SK-N-SH treated with all-trans-retinoic acid at 6 μM for 48 hours (cell line): ENCODE measurements at regions not wholly inside any gene's neighbourhood (a gene's known extent, or its start where the extent isn't known, plus 50 kb on each side); places are given as distances from the start of the nearest gene placed in this dataset.

Experiments
- ATAC-seq: fragments of 200-7000 bp; cut with Tn5 transposase; 3 replicates; pipeline ENCODE4 v1.9.1; 2020; ENCODE audit warnings: mild to moderate bottlenecking, moderate library complexity
- ARNTL ChIP-seq: fragments of 450-650 bp; formaldehyde crosslinking; IDR thresholded peaks from 2 replicates; pipeline ENCODE4 v1.5.0; 2020; ENCODE audit warnings: low read depth, mild to moderate bottlenecking, moderate library complexity, borderline replicate concordance
- BACH2 ChIP-seq: fragments of 250-450 bp; sonication (Bioruptor Pico); IDR thresholded peaks from 2 replicates; pipeline ENCODE4 v1.9.0; 2021; ENCODE audit warnings: mild to moderate bottlenecking, borderline replicate concordance
- CSDC2 ChIP-seq: fragments of 250-450 bp; sonication (Bioruptor Pico); IDR thresholded peaks from 2 replicates; pipeline ENCODE4 v1.5.0; 2020; ENCODE audit warnings: mild to moderate bottlenecking, moderate library complexity
- ESRRG ChIP-seq: fragments of 250-450 bp; sonication (Bioruptor Pico); IDR thresholded peaks from 2 replicates; pipeline ENCODE4 v1.6.1; 2021; ENCODE audit warnings: mild to moderate bottlenecking
- GLIS3 ChIP-seq: fragments of 250-450 bp; sonication (Bioruptor Pico); IDR thresholded peaks from 2 replicates; pipeline ENCODE4 v1.5.0; 2020; ENCODE audit warnings: mild to moderate bottlenecking, moderate library complexity
- ISL1 ChIP-seq: fragments of 250-450 bp; sonication (Bioruptor Pico); IDR thresholded peaks from 2 replicates; pipeline ENCODE4 v2.1.2; 2022; ENCODE audit warnings: mild to moderate bottlenecking, moderate library complexity
- OSR1 ChIP-seq: fragments of 250-450 bp; sonication (Bioruptor Pico); IDR thresholded peaks from 2 replicates; pipeline ENCODE4 v1.8.0; 2022; ENCODE audit warnings: moderate library complexity, mild to moderate bottlenecking, inconsistent platforms
- PPARA ChIP-seq: fragments of 250-450 bp; sonication (Bioruptor Pico); IDR thresholded peaks from 2 replicates; pipeline ENCODE4 v1.5.0; 2020; ENCODE audit warnings: mild to moderate bottlenecking, borderline replicate concordance
- RARB ChIP-seq: fragments of 250-450 bp; sonication (Bioruptor Pico); IDR thresholded peaks from 2 replicates; pipeline ENCODE4 v1.8.0; 2021; ENCODE audit warnings: mild to moderate bottlenecking, moderate library complexity
- SNAI2 ChIP-seq: fragments of 250-450 bp; sonication (Bioruptor Pico); IDR thresholded peaks from 2 replicates; pipeline ENCODE4 v1.5.0; 2020; ENCODE audit warnings: mild to moderate bottlenecking, moderate library complexity
- TCF4 ChIP-seq: fragments of 250-450 bp; sonication (Bioruptor Pico); IDR thresholded peaks from 2 replicates; pipeline ENCODE4 v1.8.0; 2021; ENCODE audit warnings: mild to moderate bottlenecking, moderate library complexity, borderline replicate concordance
- TOX ChIP-seq: fragments of 250-450 bp; sonication (Bioruptor Pico); IDR thresholded peaks from 2 replicates; pipeline ENCODE4 v1.8.0; 2021; ENCODE audit warnings: mild to moderate bottlenecking, moderate library complexity, borderline replicate concordance
- ZC3H10 ChIP-seq: fragments of 250-450 bp; sonication (Bioruptor Pico); IDR thresholded peaks from 2 replicates; pipeline ENCODE4 v1.5.1; 2021; ENCODE audit warnings: mild to moderate bottlenecking, moderate library complexity
- ZFP3 ChIP-seq: fragments of 250-450 bp; sonication (Bioruptor Pico); IDR thresholded peaks from 2 replicates; pipeline ENCODE4 v1.5.0; 2020; ENCODE audit warnings: mild to moderate bottlenecking, moderate library complexity
- ZFP30 ChIP-seq: fragments of 450-650 bp; formaldehyde crosslinking; IDR thresholded peaks from 2 replicates; pipeline ENCODE4 v1.5.0; 2022; ENCODE audit warnings: mild to moderate bottlenecking, moderate library complexity
- ZNF565 ChIP-seq: fragments of 450-650 bp; formaldehyde crosslinking; conservative IDR thresholded peaks from 2 replicates; pipeline ENCODE4 v1.5.0; 2020; ENCODE audit warnings: low read depth, mild to moderate bottlenecking, moderate library complexity
- ZNF70 ChIP-seq: fragments of 450-650 bp; formaldehyde crosslinking; IDR thresholded peaks from 2 replicates; pipeline ENCODE4 v1.5.0; 2020; ENCODE audit warnings: mild to moderate bottlenecking, moderate library complexity
- ZNF8 ChIP-seq: fragments of 450-650 bp; formaldehyde crosslinking; IDR thresholded peaks from 2 replicates; pipeline ENCODE4 v1.5.0; 2020; ENCODE audit warnings: mild to moderate bottlenecking, moderate library complexity
- TF ChIP-seq, protein P1 (sequence below): fragments of 250-450 bp; sonication (Bioruptor Pico); IDR thresholded peaks from 2 replicates; pipeline ENCODE4 v1.8.0; 2020; ENCODE audit warnings: mild to moderate bottlenecking, moderate library complexity, borderline replicate concordance
- TF ChIP-seq, protein P2 (sequence below): fragments of 250-450 bp; sonication (Bioruptor Pico); IDR thresholded peaks from 2 replicates; pipeline ENCODE4 v1.5.1; 2021; ENCODE audit warnings: mild to moderate bottlenecking, moderate library complexity
- TF ChIP-seq, protein P3 (sequence below): fragments of 250-450 bp; sonication (Bioruptor Pico); IDR thresholded peaks from 2 replicates; pipeline ENCODE4 v1.5.1; 2020; ENCODE audit warnings: low read depth, mild to moderate bottlenecking, moderate library complexity
- TF ChIP-seq, protein P4 (sequence below): fragments of 250-450 bp; sonication (Bioruptor Pico); IDR thresholded peaks from 2 replicates; pipeline ENCODE4 v1.5.0; 2020; ENCODE audit warnings: mild to moderate bottlenecking, moderate library complexity
- TF ChIP-seq, protein P5 (sequence below): fragments of 250-450 bp; sonication (Bioruptor Pico); IDR thresholded peaks from 2 replicates; pipeline ENCODE4 v1.8.0; 2021; ENCODE audit warnings: low read depth, mild to moderate bottlenecking, moderate library complexity, borderline replicate concordance

DNA sequence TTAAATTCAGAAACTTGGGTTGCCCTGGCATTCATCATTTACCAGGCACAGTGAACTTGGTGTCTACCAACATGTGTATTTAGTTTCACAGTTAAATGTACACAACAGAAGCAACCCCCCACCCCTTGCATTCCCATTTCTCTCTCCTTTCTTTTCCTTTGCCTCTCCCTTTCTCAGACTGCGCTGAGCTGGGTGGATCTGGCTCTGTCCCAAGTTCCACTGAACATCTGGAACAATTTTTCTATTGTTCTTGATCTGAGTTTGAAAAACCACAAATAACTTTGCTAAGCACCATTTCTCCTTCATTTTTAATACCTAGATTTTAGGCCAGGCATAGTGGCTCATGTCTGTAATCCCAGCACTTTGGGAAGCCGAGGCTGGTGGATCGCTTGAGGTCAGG lies 242.2 kb downstream of the ABHD5 start:
- TF ChIP-seq, protein P1, sequence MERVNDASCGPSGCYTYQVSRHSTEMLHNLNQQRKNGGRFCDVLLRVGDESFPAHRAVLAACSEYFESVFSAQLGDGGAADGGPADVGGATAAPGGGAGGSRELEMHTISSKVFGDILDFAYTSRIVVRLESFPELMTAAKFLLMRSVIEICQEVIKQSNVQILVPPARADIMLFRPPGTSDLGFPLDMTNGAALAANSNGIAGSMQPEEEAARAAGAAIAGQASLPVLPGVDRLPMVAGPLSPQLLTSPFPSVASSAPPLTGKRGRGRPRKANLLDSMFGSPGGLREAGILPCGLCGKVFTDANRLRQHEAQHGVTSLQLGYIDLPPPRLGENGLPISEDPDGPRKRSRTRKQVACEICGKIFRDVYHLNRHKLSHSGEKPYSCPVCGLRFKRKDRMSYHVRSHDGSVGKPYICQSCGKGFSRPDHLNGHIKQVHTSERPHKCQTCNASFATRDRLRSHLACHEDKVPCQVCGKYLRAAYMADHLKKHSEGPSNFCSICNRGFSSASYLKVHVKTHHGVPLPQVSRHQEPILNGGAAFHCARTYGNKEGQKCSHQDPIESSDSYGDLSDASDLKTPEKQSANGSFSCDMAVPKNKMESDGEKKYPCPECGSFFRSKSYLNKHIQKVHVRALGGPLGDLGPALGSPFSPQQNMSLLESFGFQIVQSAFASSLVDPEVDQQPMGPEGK (CRISPR knock-in tag) = no peak
- TF ChIP-seq ZNF8 (CRISPR knock-in tag) = no peak
- TF ChIP-seq PPARA = no peak
- no peak for TF ChIP-seq ZFP3 (CRISPR knock-in tag)
- TF ChIP-seq ISL1 = no peak
- TF ChIP-seq ESRRG (CRISPR knock-in tag) = no peak
- TF ChIP-seq ZNF565 (CRISPR knock-in tag) = no peak
- no peak for TF ChIP-seq ZNF70 (CRISPR knock-in tag)
- no peak for TF ChIP-seq ARNTL (CRISPR knock-in tag)
- TF ChIP-seq, protein P2, sequence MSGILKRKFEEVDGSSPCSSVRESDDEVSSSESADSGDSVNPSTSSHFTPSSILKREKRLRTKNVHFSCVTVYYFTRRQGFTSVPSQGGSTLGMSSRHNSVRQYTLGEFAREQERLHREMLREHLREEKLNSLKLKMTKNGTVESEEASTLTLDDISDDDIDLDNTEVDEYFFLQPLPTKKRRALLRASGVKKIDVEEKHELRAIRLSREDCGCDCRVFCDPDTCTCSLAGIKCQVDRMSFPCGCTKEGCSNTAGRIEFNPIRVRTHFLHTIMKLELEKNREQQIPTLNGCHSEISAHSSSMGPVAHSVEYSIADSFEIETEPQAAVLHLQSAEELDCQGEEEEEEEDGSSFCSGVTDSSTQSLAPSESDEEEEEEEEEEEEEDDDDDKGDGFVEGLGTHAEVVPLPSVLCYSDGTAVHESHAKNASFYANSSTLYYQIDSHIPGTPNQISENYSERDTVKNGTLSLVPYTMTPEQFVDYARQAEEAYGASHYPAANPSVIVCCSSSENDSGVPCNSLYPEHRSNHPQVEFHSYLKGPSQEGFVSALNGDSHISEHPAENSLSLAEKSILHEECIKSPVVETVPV (CRISPR knock-in tag) = no peak
- TF ChIP-seq OSR1 (CRISPR knock-in tag) = no peak
- no peak for TF ChIP-seq RARB (CRISPR knock-in tag)
- no peak for TF ChIP-seq ZC3H10 (CRISPR knock-in tag)
- TF ChIP-seq GLIS3 = no peak
- TF ChIP-seq, protein P3, sequence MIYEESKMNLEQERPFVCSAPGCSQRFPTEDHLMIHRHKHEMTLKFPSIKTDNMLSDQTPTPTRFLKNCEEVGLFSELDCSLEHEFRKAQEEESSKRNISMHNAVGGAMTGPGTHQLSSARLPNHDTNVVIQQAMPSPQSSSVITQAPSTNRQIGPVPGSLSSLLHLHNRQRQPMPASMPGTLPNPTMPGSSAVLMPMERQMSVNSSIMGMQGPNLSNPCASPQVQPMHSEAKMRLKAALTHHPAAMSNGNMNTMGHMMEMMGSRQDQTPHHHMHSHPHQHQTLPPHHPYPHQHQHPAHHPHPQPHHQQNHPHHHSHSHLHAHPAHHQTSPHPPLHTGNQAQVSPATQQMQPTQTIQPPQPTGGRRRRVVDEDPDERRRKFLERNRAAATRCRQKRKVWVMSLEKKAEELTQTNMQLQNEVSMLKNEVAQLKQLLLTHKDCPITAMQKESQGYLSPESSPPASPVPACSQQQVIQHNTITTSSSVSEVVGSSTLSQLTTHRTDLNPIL = no peak
- TF ChIP-seq, protein P4, sequence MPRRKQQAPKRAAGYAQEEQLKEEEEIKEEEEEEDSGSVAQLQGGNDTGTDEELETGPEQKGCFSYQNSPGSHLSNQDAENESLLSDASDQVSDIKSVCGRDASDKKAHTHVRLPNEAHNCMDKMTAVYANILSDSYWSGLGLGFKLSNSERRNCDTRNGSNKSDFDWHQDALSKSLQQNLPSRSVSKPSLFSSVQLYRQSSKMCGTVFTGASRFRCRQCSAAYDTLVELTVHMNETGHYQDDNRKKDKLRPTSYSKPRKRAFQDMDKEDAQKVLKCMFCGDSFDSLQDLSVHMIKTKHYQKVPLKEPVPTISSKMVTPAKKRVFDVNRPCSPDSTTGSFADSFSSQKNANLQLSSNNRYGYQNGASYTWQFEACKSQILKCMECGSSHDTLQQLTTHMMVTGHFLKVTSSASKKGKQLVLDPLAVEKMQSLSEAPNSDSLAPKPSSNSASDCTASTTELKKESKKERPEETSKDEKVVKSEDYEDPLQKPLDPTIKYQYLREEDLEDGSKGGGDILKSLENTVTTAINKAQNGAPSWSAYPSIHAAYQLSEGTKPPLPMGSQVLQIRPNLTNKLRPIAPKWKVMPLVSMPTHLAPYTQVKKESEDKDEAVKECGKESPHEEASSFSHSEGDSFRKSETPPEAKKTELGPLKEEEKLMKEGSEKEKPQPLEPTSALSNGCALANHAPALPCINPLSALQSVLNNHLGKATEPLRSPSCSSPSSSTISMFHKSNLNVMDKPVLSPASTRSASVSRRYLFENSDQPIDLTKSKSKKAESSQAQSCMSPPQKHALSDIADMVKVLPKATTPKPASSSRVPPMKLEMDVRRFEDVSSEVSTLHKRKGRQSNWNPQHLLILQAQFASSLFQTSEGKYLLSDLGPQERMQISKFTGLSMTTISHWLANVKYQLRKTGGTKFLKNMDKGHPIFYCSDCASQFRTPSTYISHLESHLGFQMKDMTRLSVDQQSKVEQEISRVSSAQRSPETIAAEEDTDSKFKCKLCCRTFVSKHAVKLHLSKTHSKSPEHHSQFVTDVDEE (CRISPR knock-in tag) = no peak
- TF ChIP-seq CSDC2 (CRISPR knock-in tag) = no peak
- no peak for TF ChIP-seq TOX (CRISPR knock-in tag)
- no peak for ATAC-seq

DNA sequence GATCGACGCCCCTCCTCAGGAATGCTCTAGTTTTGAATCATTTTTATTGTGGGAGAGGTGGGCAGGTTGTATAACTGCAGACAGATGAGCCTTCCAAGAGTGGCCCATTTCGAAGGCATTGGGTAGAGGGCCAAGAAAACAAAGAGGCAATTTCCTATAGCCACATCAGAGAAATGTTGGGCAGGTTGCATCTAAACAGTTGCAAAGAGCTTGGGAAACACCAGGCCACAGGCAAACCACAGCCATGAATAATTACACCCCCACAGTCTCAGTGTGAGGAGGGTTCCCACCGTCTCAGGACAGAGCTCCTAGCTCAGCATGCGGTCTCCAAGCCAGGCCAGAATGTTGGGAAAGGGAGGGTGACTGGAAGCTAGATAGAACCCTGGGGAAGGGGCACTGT lies 257.3 kb downstream of the ABHD5 start:
- no peak for ATAC-seq
- TF ChIP-seq CSDC2 (CRISPR knock-in tag) (no peak), ARNTL (CRISPR knock-in tag) (no peak)

DNA sequence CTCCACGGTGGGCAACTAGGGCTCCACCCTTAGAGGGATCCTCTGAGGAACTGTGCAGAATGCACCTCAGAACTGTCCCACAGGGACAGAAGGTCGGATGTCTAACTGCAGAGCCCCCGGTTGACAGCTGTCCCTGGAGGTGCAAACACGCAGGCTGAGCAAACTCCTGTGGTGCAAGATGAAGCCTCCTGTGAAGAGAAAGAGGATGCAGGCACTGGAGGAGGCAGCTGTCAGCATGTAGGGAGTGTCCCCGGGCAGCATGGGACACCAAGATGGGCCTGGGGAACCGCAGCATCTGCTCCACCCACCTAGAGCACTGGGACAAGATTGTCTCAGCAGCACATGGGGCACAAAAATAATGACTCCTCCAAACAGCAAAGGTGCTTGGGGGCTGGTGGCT lies 258.9 kb downstream of the ABHD5 start:
- ATAC-seq = no peak
- no peak for TF ChIP-seq ARNTL (CRISPR knock-in tag)
- TF ChIP-seq, protein P5, sequence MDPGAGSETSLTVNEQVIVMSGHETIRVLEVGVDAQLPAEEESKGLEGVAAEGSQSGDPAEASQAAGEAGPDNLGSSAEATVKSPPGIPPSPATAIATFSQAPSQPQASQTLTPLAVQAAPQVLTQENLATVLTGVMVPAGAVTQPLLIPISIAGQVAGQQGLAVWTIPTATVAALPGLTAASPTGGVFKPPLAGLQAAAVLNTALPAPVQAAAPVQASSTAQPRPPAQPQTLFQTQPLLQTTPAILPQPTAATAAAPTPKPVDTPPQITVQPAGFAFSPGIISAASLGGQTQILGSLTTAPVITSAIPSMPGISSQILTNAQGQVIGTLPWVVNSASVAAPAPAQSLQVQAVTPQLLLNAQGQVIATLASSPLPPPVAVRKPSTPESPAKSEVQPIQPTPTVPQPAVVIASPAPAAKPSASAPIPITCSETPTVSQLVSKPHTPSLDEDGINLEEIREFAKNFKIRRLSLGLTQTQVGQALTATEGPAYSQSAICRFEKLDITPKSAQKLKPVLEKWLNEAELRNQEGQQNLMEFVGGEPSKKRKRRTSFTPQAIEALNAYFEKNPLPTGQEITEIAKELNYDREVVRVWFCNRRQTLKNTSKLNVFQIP (CRISPR knock-in tag) = no peak
- no peak for TF ChIP-seq GLIS3
- no peak for TF ChIP-seq ZNF8 (CRISPR knock-in tag)
- no peak for TF ChIP-seq OSR1 (CRISPR knock-in tag)
- no peak for TF ChIP-seq SNAI2 (CRISPR knock-in tag)
- no peak for TF ChIP-seq ZFP3 (CRISPR knock-in tag)
- no peak for TF ChIP-seq ZNF70 (CRISPR knock-in tag)
- no peak for TF ChIP-seq RARB (CRISPR knock-in tag)
- no peak for TF ChIP-seq TCF4 (CRISPR knock-in tag)
- no peak for TF ChIP-seq ZFP30 (CRISPR knock-in tag)
- TF ChIP-seq ZNF565 (CRISPR knock-in tag) = no peak
- TF ChIP-seq TOX (CRISPR knock-in tag) = no peak
- TF ChIP-seq, protein P4 (CRISPR knock-in tag) = no peak
- TF ChIP-seq ISL1 = no peak
- no peak for TF ChIP-seq ZC3H10 (CRISPR knock-in tag)
- no peak for TF ChIP-seq ESRRG (CRISPR knock-in tag)
- TF ChIP-seq, protein P3 = no peak
- no peak for TF ChIP-seq BACH2 (CRISPR knock-in tag)
